ENCODE measurements at regions not wholly inside any gene's neighbourhood (a gene's known extent, or its start where the extent isn't known, plus 50 kb on each side); places are given as distances from the start of the nearest gene placed in this dataset.

DNA sequence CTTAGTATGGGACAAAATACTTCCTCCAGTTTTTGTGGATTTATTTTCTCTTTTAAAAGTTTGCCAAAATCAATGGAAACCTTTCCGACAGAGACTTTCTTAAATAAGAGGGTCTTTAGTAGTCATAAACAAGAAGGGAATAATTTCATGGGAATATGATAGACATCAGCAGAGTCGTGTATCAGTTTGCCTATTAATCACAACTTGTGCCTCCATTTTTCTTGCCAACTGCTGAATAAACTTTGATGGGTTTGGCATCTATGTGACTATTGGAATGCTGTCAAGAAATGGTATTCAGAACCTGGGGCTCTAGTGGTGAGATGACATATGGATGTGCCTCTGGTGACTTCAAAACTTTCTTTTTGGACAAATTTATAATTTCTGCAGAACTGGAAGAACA, 1668.2 kb downstream of the MAT2B start:
- TF ChIP-seq SUZ12 (IDR thresholded peaks at IDR 0.05; ENCODE audit: unreplicated experiment) = no peak
- TF ChIP-seq, protein P1, sequence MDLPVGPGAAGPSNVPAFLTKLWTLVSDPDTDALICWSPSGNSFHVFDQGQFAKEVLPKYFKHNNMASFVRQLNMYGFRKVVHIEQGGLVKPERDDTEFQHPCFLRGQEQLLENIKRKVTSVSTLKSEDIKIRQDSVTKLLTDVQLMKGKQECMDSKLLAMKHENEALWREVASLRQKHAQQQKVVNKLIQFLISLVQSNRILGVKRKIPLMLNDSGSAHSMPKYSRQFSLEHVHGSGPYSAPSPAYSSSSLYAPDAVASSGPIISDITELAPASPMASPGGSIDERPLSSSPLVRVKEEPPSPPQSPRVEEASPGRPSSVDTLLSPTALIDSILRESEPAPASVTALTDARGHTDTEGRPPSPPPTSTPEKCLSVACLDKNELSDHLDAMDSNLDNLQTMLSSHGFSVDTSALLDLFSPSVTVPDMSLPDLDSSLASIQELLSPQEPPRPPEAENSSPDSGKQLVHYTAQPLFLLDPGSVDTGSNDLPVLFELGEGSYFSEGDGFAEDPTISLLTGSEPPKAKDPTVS (IDR thresholded peaks at IDR 0.05; ENCODE audit: low read depth, low read length) = no peak
- TF ChIP-seq POLR2A (IDR thresholded peaks at IDR 0.05; ENCODE audit: low read depth, low read length) = no peak
- no peak for TF ChIP-seq TCF12 (IDR thresholded peaks at IDR 0.05; ENCODE audit: low read depth, low read length)
- TF ChIP-seq CTCF (IDR thresholded peaks at IDR 0.05 in 2 of 3, conservative IDR thresholded peaks at IDR 0.05 in 1 of 3; ENCODE audit: control insufficient read depth in 2 of 3, extremely low read depth in 1 of 3, insufficient read depth in 1 of 3, low read depth in 3 of 3, low read length in 3 of 3) = no peak
- TF ChIP-seq EP300 (IDR thresholded peaks at IDR 0.05; ENCODE audit: borderline replicate concordance in 1 of 2, control insufficient read depth in 1 of 2, low read depth in 2 of 2, low read length in 2 of 2) = no peak
- TF ChIP-seq ZZZ3 (IDR thresholded peaks at IDR 0.05; ENCODE audit: control insufficient read depth, insufficient read length, low read depth) = no peak
- TF ChIP-seq POLR2AphosphoS5 (IDR thresholded peaks at IDR 0.05; ENCODE audit: low read length) = no peak
- no peak for TF ChIP-seq CHD4 (IDR thresholded peaks at IDR 0.05)
- TF ChIP-seq FOXM1 (IDR thresholded peaks at IDR 0.05; ENCODE audit: low read depth, low read length) = no peak

All from GM12878 (cell line).